ENCODE measurements at regions not wholly inside any gene's neighbourhood (a gene's known extent, or its start where the extent isn't known, plus 50 kb on each side); places are given as distances from the start of the nearest gene placed in this dataset.
A peak's percentile ranks its signal among the peaks of the same experiment; 100 is the strongest.

- no peak overlapping the region for H2AFZ ChIP-seq (ENCODE audit: low read depth, low read length)
These were observed 618.6 kb downstream of the TLL1 start for GRCh38 chr4:166491635-166492034.

GRCh38 chr4:166493924-166494345, 620.9 kb downstream of the TLL1 start:
- peak overlapping the region; percentile 28 for H3K27ac Mint-ChIP-seq (ENCODE audit: unreplicated experiment)
- no peak overlapping the region for H2AFZ ChIP-seq (ENCODE audit: low read depth, low read length)

More at GRCh38 chr4:166491635-166492034, 618.6 kb downstream of the TLL1 start:
- H3K27ac Mint-ChIP-seq (ENCODE audit: unreplicated experiment), result no peak overlapping the region
- H3K9ac ChIP-seq (ENCODE audit: low read length), result no peak overlapping the region
- H3K79me2 ChIP-seq (ENCODE audit: insufficient read depth, low read length), result no peaks in the 10 kb centered on the region
- H3K4me2 ChIP-seq (ENCODE audit: low read length), result no peak overlapping the region
- H3K36me3 Mint-ChIP-seq (ENCODE audit: low read depth, unreplicated experiment), result no peaks in the 10 kb centered on the region
- peaks cover 8% of the 10 kb centered on the region for H3K4me1 Mint-ChIP-seq (ENCODE audit: low read depth, unreplicated experiment)
- no peaks in the 10 kb centered on the region for H3K9me3 ChIP-seq (ENCODE audit: insufficient read depth, low read depth, low read length)
- H3K4me1 ChIP-seq (ENCODE audit: insufficient read depth, low read length), result no peaks in the 10 kb centered on the region
- no peaks in the 10 kb centered on the region for H3K9me3 Mint-ChIP-seq (ENCODE audit: unreplicated experiment)
- no peaks in the 10 kb centered on the region for H3K27me3 Mint-ChIP-seq (ENCODE audit: low read depth, unreplicated experiment)
- no peaks in the 10 kb centered on the region for H4K20me1 ChIP-seq (ENCODE audit: insufficient read depth, low read length)
- TF ChIP-seq CTCF (IDR thresholded peaks at IDR 0.05; ENCODE audit: insufficient read depth, low read depth, low read length) (no peak), EZH2 (IDR thresholded peaks at IDR 0.05; ENCODE audit: insufficient read depth, low read length) (no peak)
- no peaks in the 10 kb centered on the region for H3K36me3 ChIP-seq (ENCODE audit: insufficient read depth, low read length)
- no peak overlapping the region for H3K4me3 ChIP-seq (ENCODE audit: insufficient read depth, low read depth, low read length)
- DNase-seq (ENCODE audit: low read depth), result no peak
- no peaks in the 10 kb centered on the region for H3K27me3 ChIP-seq (ENCODE audit: insufficient read depth, low read length)
- H3K4me3 Mint-ChIP-seq (ENCODE audit: unreplicated experiment), result no peak overlapping the region
- no peak overlapping the region for H3K27ac ChIP-seq (ENCODE audit: low read depth, low read length)
- FAIRE-seq, result no peak

More at GRCh38 chr4:166493924-166494345, 620.9 kb downstream of the TLL1 start:
- peaks cover 8% of the 10 kb centered on the region for H3K4me1 Mint-ChIP-seq (ENCODE audit: low read depth, unreplicated experiment)
- no peaks in the 10 kb centered on the region for H3K9me3 Mint-ChIP-seq (ENCODE audit: unreplicated experiment)
- FAIRE-seq (no peak), DNase-seq (ENCODE audit: low read depth) (peak; percentile 18)
- no peaks in the 10 kb centered on the region for H4K20me1 ChIP-seq (ENCODE audit: insufficient read depth, low read length)
- no peaks in the 10 kb centered on the region for H3K27me3 ChIP-seq (ENCODE audit: insufficient read depth, low read length)
- no peak overlapping the region for H3K9ac ChIP-seq (ENCODE audit: low read length)
- no peaks in the 10 kb centered on the region for H3K36me3 Mint-ChIP-seq (ENCODE audit: low read depth, unreplicated experiment)
- no peak overlapping the region for H3K4me3 ChIP-seq (ENCODE audit: insufficient read depth, low read depth, low read length)
- no peaks in the 10 kb centered on the region for H3K36me3 ChIP-seq (ENCODE audit: insufficient read depth, low read length)
- no peaks in the 10 kb centered on the region for H3K79me2 ChIP-seq (ENCODE audit: insufficient read depth, low read length)
- H3K27ac ChIP-seq (ENCODE audit: low read depth, low read length), result no peak overlapping the region
- no peak for TF ChIP-seq CTCF (IDR thresholded peaks at IDR 0.05; ENCODE audit: insufficient read depth, low read depth, low read length)
- no peak for TF ChIP-seq EZH2 (IDR thresholded peaks at IDR 0.05; ENCODE audit: insufficient read depth, low read length)
- H3K9me3 ChIP-seq (ENCODE audit: insufficient read depth, low read depth, low read length), result no peaks in the 10 kb centered on the region
- no peaks in the 10 kb centered on the region for H3K27me3 Mint-ChIP-seq (ENCODE audit: low read depth, unreplicated experiment)
- no peak overlapping the region for H3K4me2 ChIP-seq (ENCODE audit: low read length)
- no peaks in the 10 kb centered on the region for H3K4me1 ChIP-seq (ENCODE audit: insufficient read depth, low read length)
- H3K4me3 Mint-ChIP-seq (ENCODE audit: unreplicated experiment), result no peak overlapping the region

Measured in astrocyte (in vitro differentiated cells and primary cell).